ENCODE measurements at regions not wholly inside any gene's neighbourhood (a gene's known extent, or its start where the extent isn't known, plus 50 kb on each side); places are given as distances from the start of the nearest gene placed in this dataset.

- DNase-seq: no peak
Observed at GRCh38 chr10:78526347-78526746, 492.7 kb downstream of the RPS24 start.

GRCh38 chr10:78527296-78527695 is 493.6 kb downstream of the RPS24 start:
- DNase-seq: no peak

GRCh38 chr10:78528749-78529204 is 495.1 kb downstream of the RPS24 start:
- DNase-seq: no peak

GRCh38 chr10:78529262-78529661 is 495.6 kb downstream of the RPS24 start:
- DNase-seq: no peak

GRCh38 chr10:78531088-78531487 is 497.4 kb downstream of the RPS24 start:
- no peak for DNase-seq

- DNase-seq: no peak
Observed at GRCh38 chr10:78532480-78533042, 498.9 kb downstream of the RPS24 start.

GRCh38 chr10:78533098-78533497 is 499.4 kb downstream of the RPS24 start:
- DNase-seq: no peak

- DNase-seq: no peak
Observed at GRCh38 chr10:78533776-78534175, 500.1 kb downstream of the RPS24 start.

GRCh38 chr10:78535716-78536218 is 502.1 kb downstream of the RPS24 start:
- no peak for DNase-seq

GRCh38 chr10:78537018-78537417 is 503.4 kb downstream of the RPS24 start:
- DNase-seq: no peak

- DNase-seq: no peak
Observed at GRCh38 chr10:78539247-78539766, 505.6 kb downstream of the RPS24 start.

GRCh38 chr10:78540355-78541076 is 506.9 kb downstream of the RPS24 start:
- no peak for DNase-seq

GRCh38 chr10:78541481-78542140 is 507.9 kb downstream of the RPS24 start:
- DNase-seq: no peak

GRCh38 chr10:78542141-78542489 is 508.5 kb downstream of the RPS24 start:
- no peak for DNase-seq

GRCh38 chr10:78542521-78542920 is 508.9 kb downstream of the RPS24 start:
- DNase-seq: no peak

- no peak for DNase-seq
Observed at GRCh38 chr10:78543031-78543748, 509.5 kb downstream of the RPS24 start.

GRCh38 chr10:78543749-78544362 is 510.2 kb downstream of the RPS24 start:
- DNase-seq: no peak

- no peak for DNase-seq
Observed at GRCh38 chr10:78544423-78545090, 510.9 kb downstream of the RPS24 start.

- DNase-seq: no peak
Observed at GRCh38 chr10:78545756-78546155, 512.1 kb downstream of the RPS24 start.

GRCh38 chr10:78547397-78547796 is 513.7 kb downstream of the RPS24 start:
- DNase-seq: no peak

GRCh38 chr10:78547905-78548304 is 514.2 kb downstream of the RPS24 start:
- DNase-seq: no peak

- no peak for DNase-seq
Observed at GRCh38 chr10:78548369-78548768, 514.7 kb downstream of the RPS24 start.
